IPS DF 4.7 (cell line): ENCODE measurements at regions not wholly inside any gene's neighbourhood (a gene's known extent, or its start where the extent isn't known, plus 50 kb on each side); places are given as distances from the start of the nearest gene placed in this dataset.

Source experiments
- DNase-seq: peaks from one replicate; pipeline ENCODE4 v3.0.0-alpha.2; 2013; ENCODE audit warnings: low spot score; ENCODE audit errors: extremely low read depth

DNA sequence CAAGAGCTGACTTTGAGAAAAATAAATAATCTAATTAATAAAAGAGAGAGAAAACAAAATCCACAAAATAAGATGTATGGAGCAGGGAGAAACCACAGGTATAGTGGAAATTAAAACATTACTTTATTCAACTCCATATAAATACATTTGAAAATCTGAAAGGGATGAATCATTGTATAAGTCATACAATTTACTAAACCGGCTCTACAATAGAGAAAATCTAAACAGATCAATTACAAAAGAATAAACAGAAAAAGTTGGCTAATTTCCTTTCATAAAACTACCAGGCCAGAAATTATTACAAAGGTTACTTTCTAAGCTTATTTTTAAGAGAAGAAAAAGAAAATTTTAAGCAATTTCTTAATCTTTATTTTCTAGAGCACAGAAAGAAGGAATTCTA, 51.3 kb upstream of the DRD2 start:
- no peak for DNase-seq
